Testis (tissue), 2 donors: ENCODE measurements at regions not wholly inside any gene's neighbourhood (a gene's known extent, or its start where the extent isn't known, plus 50 kb on each side); places are given as distances from the start of the nearest gene placed in this dataset.

Experiments
- POLR2A ChIP-seq: fragments of 450-650 bp; IDR thresholded peaks from one replicate; pipeline ENCODE4 v1.6.1; 2017; ENCODE audit warnings: antibody characterized with exemption, mild to moderate bottlenecking, moderate library complexity
- TF ChIP-seq, protein P1 (sequence below), 3 experiments: fragments of 450-650 bp in 2 of 3; fragments of 200-600 bp in 1 of 3; sonication (generic) in 1 of 3; IDR thresholded peaks; one replicate each; pipeline ENCODE4 v1.5.1; 2016 to 2019; ENCODE audit warnings: antibody characterized with exemption in 3 of 3, mild to moderate bottlenecking in 2 of 3, moderate library complexity in 1 of 3

DNA sequence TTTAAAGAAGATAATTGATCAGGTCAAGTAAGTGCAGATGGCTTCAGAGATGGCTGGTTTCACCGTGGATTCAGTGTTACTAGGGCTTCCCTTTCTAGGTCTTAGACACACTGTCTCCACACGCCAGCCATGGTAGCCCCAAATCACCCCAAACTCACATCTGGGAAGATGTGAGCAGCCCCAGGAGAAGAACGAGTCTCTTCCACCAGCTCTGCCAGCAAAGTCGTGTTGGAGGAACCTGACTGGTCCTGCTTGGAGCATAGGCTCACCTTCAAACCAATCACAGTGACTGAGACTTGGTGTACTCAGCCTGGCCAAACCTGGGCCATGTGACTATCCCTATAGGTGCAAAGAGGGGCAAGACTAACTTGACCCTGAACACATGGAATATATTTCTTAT is 296.7 kb downstream of the RPLP1 start:
- TF ChIP-seq, protein P1, sequence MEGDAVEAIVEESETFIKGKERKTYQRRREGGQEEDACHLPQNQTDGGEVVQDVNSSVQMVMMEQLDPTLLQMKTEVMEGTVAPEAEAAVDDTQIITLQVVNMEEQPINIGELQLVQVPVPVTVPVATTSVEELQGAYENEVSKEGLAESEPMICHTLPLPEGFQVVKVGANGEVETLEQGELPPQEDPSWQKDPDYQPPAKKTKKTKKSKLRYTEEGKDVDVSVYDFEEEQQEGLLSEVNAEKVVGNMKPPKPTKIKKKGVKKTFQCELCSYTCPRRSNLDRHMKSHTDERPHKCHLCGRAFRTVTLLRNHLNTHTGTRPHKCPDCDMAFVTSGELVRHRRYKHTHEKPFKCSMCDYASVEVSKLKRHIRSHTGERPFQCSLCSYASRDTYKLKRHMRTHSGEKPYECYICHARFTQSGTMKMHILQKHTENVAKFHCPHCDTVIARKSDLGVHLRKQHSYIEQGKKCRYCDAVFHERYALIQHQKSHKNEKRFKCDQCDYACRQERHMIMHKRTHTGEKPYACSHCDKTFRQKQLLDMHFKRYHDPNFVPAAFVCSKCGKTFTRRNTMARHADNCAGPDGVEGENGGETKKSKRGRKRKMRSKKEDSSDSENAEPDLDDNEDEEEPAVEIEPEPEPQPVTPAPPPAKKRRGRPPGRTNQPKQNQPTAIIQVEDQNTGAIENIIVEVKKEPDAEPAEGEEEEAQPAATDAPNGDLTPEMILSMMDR (IDR thresholded peaks at IDR 0.05): no peak
- TF ChIP-seq POLR2A: no peak
